DMS114 treated with DMSO at 0.1 percent for 48 hours (cell line): ENCODE measurements at regions not wholly inside any gene's neighbourhood (a gene's known extent, or its start where the extent isn't known, plus 50 kb on each side); places are given as distances from the start of the nearest gene placed in this dataset.

Experiments used
- DNase-seq: peaks from one replicate; lab custom pipeline; 2025; ENCODE audit not compliant: unreplicated experiment; lab: John Stamatoyannopoulos, UW

DNA sequence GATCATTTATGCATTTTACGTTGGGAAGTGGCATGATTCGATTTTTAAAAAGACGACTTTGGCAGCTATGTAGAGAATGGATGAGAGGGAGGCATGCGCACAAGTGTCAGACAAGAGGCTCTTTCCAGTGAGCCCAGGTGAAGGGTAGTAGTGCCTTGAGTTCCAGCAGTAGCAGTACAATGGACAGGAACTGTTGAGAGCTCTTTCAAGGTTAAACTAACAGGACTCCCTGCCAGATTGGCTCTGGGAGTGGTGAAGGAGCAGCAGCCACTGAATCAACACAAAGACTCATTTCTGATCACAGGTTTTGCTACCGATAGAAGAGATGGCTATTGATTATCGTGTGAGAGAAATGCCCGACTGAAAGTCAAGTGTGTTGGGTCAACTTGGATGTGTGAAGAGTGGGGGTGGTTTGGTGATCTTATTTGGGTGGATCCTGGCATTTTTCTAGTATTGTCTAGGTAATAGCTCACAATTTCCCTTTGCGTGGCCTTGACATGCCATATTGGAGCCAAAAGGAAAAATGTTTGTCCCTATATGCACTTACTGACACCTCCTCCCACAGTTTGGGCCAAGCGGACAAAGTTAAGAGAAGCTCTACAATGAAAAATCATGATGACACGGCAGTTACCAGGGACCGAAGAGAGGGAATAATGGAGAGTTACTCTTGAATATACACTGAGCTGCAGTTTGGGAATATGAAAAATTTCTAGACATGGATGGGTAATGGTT lies 81.6 kb upstream of the MDFIC2 start:
- no peak for DNase-seq

DNA sequence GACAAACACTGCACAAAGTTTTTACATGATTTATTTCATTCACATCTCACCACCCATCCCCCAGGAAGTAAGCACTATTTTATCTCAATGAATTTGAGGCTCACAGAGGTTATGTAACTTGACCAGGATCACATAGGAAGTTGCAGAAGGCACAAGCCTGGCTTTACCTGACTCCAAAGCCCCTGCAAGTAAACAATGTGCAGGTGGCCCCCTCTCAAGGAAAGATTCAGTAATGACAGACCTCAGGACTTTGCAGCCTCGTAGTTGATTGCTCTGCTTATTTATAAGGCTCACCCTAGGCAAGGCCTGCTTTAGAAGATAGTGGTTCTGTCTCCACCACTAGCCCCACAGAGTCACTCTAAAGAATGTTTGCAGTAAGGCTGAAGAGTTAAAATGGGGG lies 79.8 kb upstream of the MDFIC2 start:
- no peak for DNase-seq

DNA sequence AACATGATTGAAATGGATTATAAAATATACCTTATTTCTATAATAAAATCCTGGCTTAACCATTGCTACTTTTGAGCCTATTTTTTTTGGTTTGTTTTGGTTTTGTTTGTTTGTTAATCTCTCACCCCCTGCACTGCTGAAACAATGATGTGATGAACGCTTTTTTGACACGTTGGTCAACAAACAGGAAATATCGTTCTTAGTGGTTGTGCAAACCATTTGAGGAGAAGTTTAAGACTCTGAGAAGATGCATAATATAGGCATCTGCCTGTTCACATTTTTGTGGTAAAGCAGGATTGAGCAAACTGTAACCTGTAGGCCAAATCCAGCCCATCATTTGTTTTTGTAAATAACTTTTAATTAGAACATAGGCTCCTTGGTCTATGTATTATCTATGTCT lies 75.5 kb upstream of the MDFIC2 start:
- no peak for DNase-seq

DNA sequence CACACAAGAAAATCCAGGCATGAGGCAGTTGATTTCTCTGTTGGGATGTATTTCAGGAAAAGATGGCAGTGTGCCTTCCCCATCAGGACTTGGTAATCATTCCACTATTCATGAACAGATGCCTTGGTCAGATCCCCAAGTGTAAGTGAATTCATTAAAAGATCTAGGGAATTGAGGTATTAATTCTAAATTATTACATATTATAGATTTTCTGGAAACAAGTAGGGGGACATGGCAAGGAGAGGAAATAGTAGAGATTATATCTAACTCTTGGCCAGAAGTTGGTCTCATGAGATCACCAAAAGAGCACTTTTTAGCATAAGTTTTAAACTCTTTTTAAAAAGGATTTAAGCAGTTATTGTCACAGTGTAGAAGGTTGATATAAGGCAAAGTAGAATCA lies 74.4 kb upstream of the MDFIC2 start:
- DNase-seq: no peak

DNA sequence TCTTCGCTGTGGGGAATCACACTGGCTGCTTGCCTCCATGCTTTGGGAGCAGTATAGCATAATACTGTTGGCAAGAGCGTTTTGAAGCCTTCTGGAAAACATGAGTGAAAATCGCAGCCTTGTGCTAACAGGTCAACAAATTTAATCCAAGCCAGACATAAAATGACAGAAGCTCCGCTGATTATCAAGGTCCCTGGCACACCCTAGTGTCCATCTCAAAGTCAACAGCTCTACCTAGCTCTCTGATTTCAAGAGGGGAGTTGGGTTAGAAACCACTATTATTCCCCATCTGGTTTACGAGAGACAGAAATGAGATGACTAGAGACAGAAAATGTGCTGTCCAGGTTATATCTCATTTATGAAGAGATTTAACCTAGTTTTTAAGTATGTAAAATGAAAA lies 73.6 kb upstream of the MDFIC2 start:
- DNase-seq: no peak

DNA sequence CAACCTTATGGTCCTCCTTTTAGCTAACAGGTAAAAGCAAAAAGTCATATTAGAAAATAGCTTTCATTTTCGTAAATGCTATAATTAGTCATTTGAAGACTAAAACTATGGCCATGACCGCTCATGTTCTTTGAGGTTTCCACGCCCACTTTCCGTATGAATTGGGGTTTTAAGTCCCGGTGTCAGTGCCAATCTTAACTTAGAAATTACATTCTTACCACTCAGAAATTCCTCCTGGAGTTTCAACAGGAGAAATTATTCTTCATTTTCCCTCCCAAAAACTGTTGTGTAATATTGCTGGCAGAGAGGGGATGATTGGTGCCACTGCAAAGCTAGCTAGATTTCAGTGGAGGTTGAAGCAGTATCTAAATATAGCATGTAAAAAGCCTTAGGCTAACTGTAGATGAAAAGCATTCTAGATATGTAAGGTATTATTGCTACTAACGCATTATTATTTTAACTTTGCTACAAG lies 71.0 kb upstream of the MDFIC2 start:
- no peak for DNase-seq

DNA sequence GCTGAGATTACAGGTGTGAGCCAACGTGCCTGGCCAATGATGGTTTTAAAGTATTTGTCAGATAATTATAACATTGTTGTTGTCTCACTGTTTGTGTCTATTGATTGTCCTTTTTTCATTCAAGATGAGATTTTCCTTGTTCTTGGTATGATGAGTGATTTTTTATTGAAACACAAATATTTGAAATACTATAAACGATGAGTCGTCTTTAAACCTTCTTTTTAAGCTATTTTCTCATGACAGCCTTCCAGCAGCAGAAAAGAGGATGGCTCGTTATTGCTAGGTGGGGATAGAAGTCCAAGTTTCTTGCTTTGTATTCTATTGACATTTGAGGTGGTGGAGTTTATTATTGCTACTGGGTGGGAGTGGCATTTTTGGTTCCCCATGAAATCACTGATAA lies 61.7 kb upstream of the MDFIC2 start:
- DNase-seq: no peak
